OCI-LY1 (cell line): ENCODE measurements at regions not wholly inside any gene's neighbourhood (a gene's known extent, or its start where the extent isn't known, plus 50 kb on each side); places are given as distances from the start of the nearest gene placed in this dataset.

Experiments used
- H2AFZ ChIP-seq: fragments of 200-600 bp; sonication (generic), shearing (Covaris generic); 2 replicates; pipeline ENCODE4 v1.6.0; 2014; ENCODE audit warnings: antibody characterized with exemption, mild to moderate bottlenecking, low read length
- H3F3A ChIP-seq: fragments of 200-600 bp; sonication (generic), shearing (Covaris generic); 2 replicates; pipeline ENCODE4 v1.6.0; 2014; ENCODE audit warnings: mild to moderate bottlenecking, antibody characterized with exemption, low read length, moderate library complexity; ENCODE audit not compliant: insufficient read depth
- H3K27ac ChIP-seq: fragments of 200-600 bp; sonication (generic); 2 replicates; pipeline ENCODE4 v1.5.1; 2014; ENCODE audit warnings: low read length, mixed run types, mild to moderate bottlenecking, low read depth; ENCODE audit not compliant: poor library complexity, severe bottlenecking
- H3K27me3 ChIP-seq: fragments of 200-600 bp; sonication (generic); 2 replicates; pipeline ENCODE4 v1.6.0; 2014; ENCODE audit warnings: antibody characterized with exemption, mild to moderate bottlenecking, low read length, moderate library complexity; ENCODE audit not compliant: insufficient read depth
- H3K36me3 ChIP-seq: fragments of 200-600 bp; sonication (generic); 2 replicates; pipeline ENCODE4 v1.6.1; 2014; ENCODE audit warnings: mild to moderate bottlenecking, antibody characterized with exemption, low read length, moderate library complexity, mixed read lengths; ENCODE audit not compliant: insufficient read depth
- H3K4me1 ChIP-seq: fragments of 200-600 bp; sonication (generic); 2 replicates; pipeline ENCODE4 v1.5.1; 2014; ENCODE audit warnings: mild to moderate bottlenecking, low read length, moderate library complexity; ENCODE audit not compliant: insufficient read depth, severe bottlenecking
- H3K4me2 ChIP-seq: fragments of 200-600 bp; sonication (generic), shearing (Covaris generic); 2 replicates; pipeline ENCODE4 v1.6.1; 2014; ENCODE audit warnings: low read length
- H3K4me3 ChIP-seq: fragments of 200-600 bp; sonication (generic); 2 replicates; pipeline ENCODE4 v1.5.1; 2014; ENCODE audit warnings: low read length, low read depth, mild to moderate bottlenecking, mixed read lengths; ENCODE audit not compliant: poor library complexity, severe bottlenecking
- H3K79me2 ChIP-seq: fragments of 200-600 bp; shearing (Covaris generic); 2 replicates; pipeline ENCODE4 v1.6.1; 2016; ENCODE audit warnings: mixed run types, low read length, mixed read lengths; ENCODE audit not compliant: insufficient read depth
- H3K9ac ChIP-seq: fragments of 200-600 bp; sonication (generic), shearing (Covaris generic); 2 replicates; pipeline ENCODE4 v1.6.1; 2014; ENCODE audit warnings: mild to moderate bottlenecking, low read length, mixed read lengths
- H3K9me2 ChIP-seq: fragments of 200-600 bp; sonication (generic), shearing (Covaris generic); 2 replicates; pipeline ENCODE4 v1.6.1; 2014; ENCODE audit warnings: low read depth, mild to moderate bottlenecking, low read length, mixed read lengths
- H3K9me3 ChIP-seq: fragments of 200-600 bp; shearing (Covaris generic); 2 replicates; pipeline ENCODE4 v1.6.1; 2014; ENCODE audit warnings: low read length, mixed read lengths
- H4K20me1 ChIP-seq: fragments of 200-600 bp; sonication (generic), shearing (Covaris generic); 2 replicates; pipeline ENCODE4 v1.6.0; 2016; ENCODE audit warnings: mild to moderate bottlenecking, low read length; ENCODE audit not compliant: insufficient read depth
- CTCF ChIP-seq: fragments of 200-600 bp; sonication (generic), shearing (Covaris generic); IDR thresholded peaks from 2 replicates; pipeline ENCODE4 v1.5.1; 2017; ENCODE audit warnings: mild to moderate bottlenecking, antibody characterized with exemption, low read length, moderate library complexity, mixed read lengths
- EZH2 ChIP-seq: fragments of 200-600 bp; sonication (generic), shearing (Covaris generic); IDR thresholded peaks from 2 replicates; pipeline ENCODE4 v1.8.0; 2017; ENCODE audit warnings: borderline replicate concordance, mixed run types, mild to moderate bottlenecking, antibody characterized with exemption, low read length, moderate library complexity, mixed read lengths

DNA sequence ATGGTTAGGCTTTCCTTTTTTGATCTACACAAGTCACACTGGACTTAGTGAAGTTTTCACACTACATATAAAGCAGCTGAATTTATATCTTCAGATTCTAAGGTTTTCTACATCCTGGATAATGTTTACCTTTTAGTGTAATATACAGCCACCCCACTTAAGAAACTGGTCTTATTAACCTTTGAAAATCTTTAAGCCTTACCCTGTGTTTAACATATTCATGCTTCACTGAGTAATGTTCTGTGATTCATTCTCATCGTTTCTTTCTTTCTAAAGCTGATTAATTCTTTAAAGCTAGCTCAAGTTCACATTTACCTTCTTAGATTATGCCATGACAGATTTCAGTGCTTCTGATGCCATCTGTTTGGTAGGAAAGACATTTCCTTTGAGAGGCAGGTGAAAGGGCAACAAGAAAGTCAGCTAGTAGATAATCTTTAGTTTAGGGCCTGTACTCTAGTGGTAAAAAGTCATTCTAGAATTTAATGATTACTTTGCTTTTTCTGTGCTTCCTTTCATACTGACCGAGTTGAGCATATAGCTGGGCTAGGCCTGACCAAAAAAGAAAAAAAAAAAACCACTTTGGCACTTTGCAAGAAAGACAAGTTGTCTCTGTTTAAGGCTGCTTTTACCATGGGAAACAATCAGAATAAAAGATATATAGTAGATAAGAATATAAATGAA, 690.9 kb upstream of the FBXO33 start:
- Histone ChIP-seq H3K9me2 (no peaks in the 10 kb centered on the region), H3K36me3 (no peaks in the 10 kb centered on the region), H3K27me3 (no peaks in the 10 kb centered on the region), H3K27ac (peak overlapping the region; percentile 93), H3K9ac (peak overlapping the region; percentile 65), H3K9me3 (peaks cover 2% of the 10 kb centered on the region; the same call in 1 of the 2 replicates), H3F3A (no peaks in the 10 kb centered on the region), H4K20me1 (no peaks in the 10 kb centered on the region), H3K4me2 (peak overlapping the region; percentile 54), H3K4me3 (peak overlapping the region; percentile 29), H2AFZ (no peak overlapping the region), H3K79me2 (no peaks in the 10 kb centered on the region), H3K4me1 (peaks cover 57% of the 10 kb centered on the region)
- TF ChIP-seq EZH2 (no peak), CTCF (no peak)

DNA sequence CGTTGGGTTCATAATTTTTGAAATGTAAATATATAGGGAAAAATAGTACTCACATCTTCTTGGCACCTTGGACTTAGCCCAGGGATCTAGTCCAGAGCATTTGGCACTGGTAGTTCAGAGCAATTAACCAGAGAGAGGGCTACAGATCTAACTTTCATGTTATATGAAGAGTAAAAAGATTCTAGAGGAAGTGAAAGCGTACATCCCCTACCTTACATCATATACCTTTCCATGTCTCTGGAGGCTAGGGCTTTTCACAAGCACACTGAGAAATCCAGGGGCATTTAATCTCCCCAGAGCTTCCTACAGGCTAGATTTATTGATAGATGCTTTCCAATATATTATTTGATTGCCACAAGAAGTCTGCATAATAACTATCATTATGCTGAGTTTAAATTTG, 687.5 kb upstream of the FBXO33 start:
- peak overlapping the region; percentile 51 for H3K4me2 ChIP-seq
- no peaks in the 10 kb centered on the region for H3K79me2 ChIP-seq
- H3K9ac ChIP-seq, result peak overlapping the region; percentile 41
- TF ChIP-seq CTCF, result no peak
- no peak for TF ChIP-seq EZH2
- H3K27me3 ChIP-seq, result no peaks in the 10 kb centered on the region
- peak overlapping the region; percentile 3 for H3K4me3 ChIP-seq
- no peaks in the 10 kb centered on the region for H3K9me3 ChIP-seq
- H2AFZ ChIP-seq, result 0 out of 2 replicates have a peak overlapping the region, but pooled peaks have one; percentile 8
- H3K27ac ChIP-seq, result peak overlapping the region; percentile 93
- no peaks in the 10 kb centered on the region for H3K9me2 ChIP-seq
- peaks cover 57% of the 10 kb centered on the region for H3K4me1 ChIP-seq
- no peaks in the 10 kb centered on the region for H3K36me3 ChIP-seq
- H3F3A ChIP-seq, result no peaks in the 10 kb centered on the region
- H4K20me1 ChIP-seq, result no peaks in the 10 kb centered on the region

DNA sequence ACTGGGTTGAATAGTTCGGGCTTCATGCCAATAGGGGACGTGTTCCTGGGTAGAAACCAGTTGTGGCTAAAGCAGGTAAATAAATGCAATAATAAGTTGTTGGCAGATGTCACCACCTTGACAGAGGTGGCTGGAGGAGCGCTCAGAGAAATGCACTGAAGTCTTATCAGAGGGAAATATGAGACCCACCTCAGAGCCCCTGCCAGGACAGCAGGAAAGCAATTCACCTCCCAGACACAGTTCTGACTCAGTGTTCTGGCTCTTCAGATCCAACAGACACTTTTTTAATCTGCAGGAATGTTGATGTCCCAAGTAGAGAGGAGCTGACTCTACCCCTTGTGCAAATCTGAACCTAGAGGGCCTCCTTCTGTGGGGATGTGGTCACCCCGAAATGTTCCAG, 687.1 kb upstream of the FBXO33 start:
- Histone ChIP-seq H3K27me3 (no peaks in the 10 kb centered on the region), H3K79me2 (no peaks in the 10 kb centered on the region), H3K4me2 (peak overlapping the region; percentile 51), H3K4me3 (peak overlapping the region; percentile 3), H3K36me3 (no peaks in the 10 kb centered on the region), H3K4me1 (peaks cover 54% of the 10 kb centered on the region), H3K9ac (peak overlapping the region; percentile 41), H4K20me1 (no peaks in the 10 kb centered on the region), H3K9me2 (no peaks in the 10 kb centered on the region), H3K27ac (peak overlapping the region; percentile 93), H3F3A (no peaks in the 10 kb centered on the region), H3K9me3 (no peaks in the 10 kb centered on the region), H2AFZ (0 out of 2 replicates have a peak overlapping the region, but pooled peaks have one; percentile 8)
- TF ChIP-seq EZH2 (no peak), CTCF (no peak)
